ENCODE measurements at regions not wholly inside any gene's neighbourhood (a gene's known extent, or its start where the extent isn't known, plus 50 kb on each side); places are given as distances from the start of the nearest gene placed in this dataset.

GRCh38 chr2:100643467-100643866, 80.7 kb downstream of the PDCL3 start:
- no peak for TF ChIP-seq POLR2A (IDR thresholded peaks at IDR 0.05)
- no peak for TF ChIP-seq EP300 (IDR thresholded peaks at IDR 0.05)
- TF ChIP-seq CTCF (IDR thresholded peaks at IDR 0.05): no peak

Measured in tibial nerve (tissue), 4 donors.